A549 (cell line): ENCODE measurements at regions not wholly inside any gene's neighbourhood (a gene's known extent, or its start where the extent isn't known, plus 50 kb on each side); places are given as distances from the start of the nearest gene placed in this dataset.

Source experiments
- ATAC-seq, 2 experiments: fragments of 200-7000 bp in 1 of 2; fragments of >200 bp in 1 of 2; cut with Nextera tagmentation in 1 of 2; cut with Tn5 transposase in 1 of 2; 3 replicates each; pipeline versions ENCODE4 v1.8.0 to v1.9.1; 2018 to 2020; ENCODE audit warnings: mild to moderate bottlenecking in 1 of 2, moderate library complexity in 1 of 2
- CTCF ChIA-PET: fragments of 300-600 bp; sonication (Branson Sonifier 250); formaldehyde crosslinking; extraction: SDS; loops from one replicate; lab custom pipeline; 2021; ENCODE audit warnings: antibody characterized with exemption, inconsistent platforms; lab: Yijun Ruan, JAX
- POLR2A ChIA-PET: fragments of 350-600 bp; formaldehyde crosslinking; extraction: SDS; loops from one replicate; lab custom pipeline; 2021; ENCODE audit warnings: antibody characterized with exemption, inconsistent platforms; lab: Yijun Ruan, JAX
- DNase-seq, 2 experiments: peaks; one replicate each; pipeline versions ENCODE4 v3.0.0 to v3.0.0-alpha.2; 2011 to 2016; ENCODE audit warnings: low read depth in 1 of 2, low spot score in 1 of 2
- FAIRE-seq: peaks from 2 replicates; lab custom pipeline; 2011; peaks lifted over from hg19 to GRCh38; lab: Jason Lieb, UNC
- H3K27ac ChIP-seq, 2 experiments: fragments of >200 bp; sonication (Bioruptor Twin); formaldehyde crosslinking; 3 replicates each; pipeline ENCODE4 v1.5.1; 2016 to 2017
- H3K4me1 ChIP-seq: fragments of >200 bp; sonication (Bioruptor Twin); formaldehyde crosslinking; 3 replicates; pipeline ENCODE4 v1.6.1; 2016
- H3K4me2 ChIP-seq: fragments of >200 bp; sonication (Bioruptor Twin); formaldehyde crosslinking; 3 replicates; pipeline ENCODE4 v1.6.1; 2016
- H3K4me3 ChIP-seq: fragments of >200 bp; sonication (Bioruptor Twin); formaldehyde crosslinking; 3 replicates; pipeline ENCODE4 v1.5.1; 2016
- H3K9me3 ChIP-seq: fragments of >200 bp; sonication (Bioruptor Twin); formaldehyde crosslinking; 3 replicates; pipeline ENCODE4 v1.6.1; 2016
- CBX2 ChIP-seq: fragments of 200-600 bp; sonication (generic); IDR thresholded peaks from 2 replicates; pipeline ENCODE4 v1.6.1; 2016; ENCODE audit warnings: low read depth, mild to moderate bottlenecking, borderline replicate concordance
- CEBPB ChIP-seq, 2 experiments: fragments of >200 bp in 1 of 2; sonication (Bioruptor Twin) in 1 of 2; formaldehyde crosslinking in 1 of 2; IDR thresholded peaks; 2 replicates each; pipeline ENCODE4 v1.6.1; 2012 to 2016
- CHD4 ChIP-seq: fragments of 200-600 bp; sonication (generic); IDR thresholded peaks from 2 replicates; pipeline ENCODE4 v1.6.1; 2016; ENCODE audit warnings: antibody characterized with exemption, mild to moderate bottlenecking, borderline replicate concordance
- EHF ChIP-seq: fragments of 250-450 bp; sonication (Bioruptor Pico); IDR thresholded peaks from 2 replicates; pipeline ENCODE4 v1.5.0; 2020; ENCODE audit warnings: mild to moderate bottlenecking
- EHMT2 ChIP-seq: fragments of 200-600 bp; sonication (generic); IDR thresholded peaks from 2 replicates; pipeline ENCODE4 v1.6.1; 2016; ENCODE audit warnings: antibody characterized with exemption, low read depth, mild to moderate bottlenecking, moderate library complexity
- FOSL2 ChIP-seq, 2 experiments: fragments of 450-650 bp in 1 of 2; fragments of >200 bp in 1 of 2; sonication (Bioruptor Twin) in 1 of 2; formaldehyde crosslinking; IDR thresholded peaks; 2 replicates each; pipeline versions ENCODE4 v1.5.0 to v1.6.1; 2016 to 2020; ENCODE audit warnings: mild to moderate bottlenecking in 1 of 2, moderate library complexity in 1 of 2
- FOXS1 ChIP-seq: fragments of 250-450 bp; sonication (Bioruptor Pico); IDR thresholded peaks from 2 replicates; pipeline ENCODE4 v1.5.0; 2020; ENCODE audit warnings: mild to moderate bottlenecking, moderate library complexity
- GATA3 ChIP-seq: IDR thresholded peaks from 2 replicates; pipeline ENCODE4 v1.6.1; 2012; ENCODE audit warnings: borderline replicate concordance
- HDAC2 ChIP-seq: fragments of 200-600 bp; sonication (generic); IDR thresholded peaks from 2 replicates; pipeline ENCODE4 v1.6.1; 2016
- HEYL ChIP-seq: fragments of 250-450 bp; sonication (Bioruptor Pico); IDR thresholded peaks from 2 replicates; pipeline ENCODE4 v1.8.0; 2021; ENCODE audit warnings: mild to moderate bottlenecking, moderate library complexity
- HOXB5 ChIP-seq: fragments of 250-450 bp; sonication (Bioruptor Pico); IDR thresholded peaks from 2 replicates; pipeline ENCODE4 v1.5.0; 2020; ENCODE audit warnings: mild to moderate bottlenecking, moderate library complexity
- JUN ChIP-seq, 2 experiments: fragments of >200 bp; sonication (Bioruptor Twin); formaldehyde crosslinking; IDR thresholded peaks; 2 replicates in 1 of 2; 3 replicates in 1 of 2; pipeline ENCODE4 v1.6.1; 2016 to 2017
- KDM5A ChIP-seq: fragments of 200-600 bp; sonication (generic); IDR thresholded peaks from 2 replicates; pipeline ENCODE4 v1.6.1; 2016; ENCODE audit warnings: antibody characterized with exemption, mild to moderate bottlenecking
- MAZ ChIP-seq: fragments of 150-350 bp; IDR thresholded peaks from 2 replicates; pipeline ENCODE4 v1.6.1; 2014; ENCODE audit warnings: antibody characterized with exemption, low read depth, low read length, borderline replicate concordance
- MYC ChIP-seq: IDR thresholded peaks from 2 replicates; pipeline ENCODE4 v1.6.1; 2012; ENCODE audit warnings: mild to moderate bottlenecking, inconsistent platforms, low read length, improper control_type of control experiment, borderline replicate concordance
- NR3C1 ChIP-seq: fragments of >200 bp; sonication (Bioruptor Twin); formaldehyde crosslinking; IDR thresholded peaks from 3 replicates; pipeline ENCODE4 v1.6.1; 2017
- RARB ChIP-seq: fragments of 250-450 bp; sonication (Bioruptor Pico); IDR thresholded peaks from 2 replicates; pipeline ENCODE4 v1.8.0; 2021; ENCODE audit warnings: mild to moderate bottlenecking, moderate library complexity
- RFX5 ChIP-seq: fragments of 450-650 bp; IDR thresholded peaks from 2 replicates; pipeline ENCODE4 v1.7.1; 2014; ENCODE audit warnings: antibody characterized with exemption, mild to moderate bottlenecking, moderate library complexity
- RNF2 ChIP-seq: fragments of 200-600 bp; sonication (generic); IDR thresholded peaks from 2 replicates; pipeline ENCODE4 v1.6.1; 2016; ENCODE audit warnings: low read depth, mild to moderate bottlenecking, antibody characterized with exemption, moderate library complexity, borderline replicate concordance
- SMC3 ChIP-seq: fragments of >200 bp; sonication (Bioruptor Twin); formaldehyde crosslinking; IDR thresholded peaks from 3 replicates; pipeline ENCODE4 v1.6.1; 2018; ENCODE audit warnings: inconsistent platforms
- TFCP2L1 ChIP-seq: fragments of 250-450 bp; sonication (Bioruptor Pico); IDR thresholded peaks from 2 replicates; pipeline ENCODE4 v1.5.0; 2021; ENCODE audit warnings: mild to moderate bottlenecking
- ZNF302 ChIP-seq: fragments of 250-450 bp; sonication (Bioruptor Pico); IDR thresholded peaks from 2 replicates; pipeline ENCODE4 v1.9.0; 2021; ENCODE audit warnings: inconsistent platforms, mild to moderate bottlenecking, moderate library complexity
- WGBS: methylation state at CpG from one replicate; pipeline ENCODE4 v1.1.6; 2017; ENCODE audit errors: missing lambda C conversion rate; 5-methylcytosine and 5-hydroxymethylcytosine counted together
- TF ChIP-seq, protein P1 (sequence below): fragments of >200 bp; sonication (Bioruptor Twin); formaldehyde crosslinking; IDR thresholded peaks from 3 replicates; pipeline ENCODE4 v1.6.1; 2016
- TF ChIP-seq, protein P2 (sequence below): IDR thresholded peaks from 2 replicates; pipeline ENCODE4 v1.6.1; 2012
- TF ChIP-seq, protein P3 (sequence below): fragments of 250-450 bp; sonication (Bioruptor Pico); IDR thresholded peaks from 2 replicates; pipeline ENCODE4 v1.5.0; 2021; ENCODE audit warnings: mild to moderate bottlenecking, moderate library complexity, borderline replicate concordance
- TF ChIP-seq, protein P4 (sequence below): IDR thresholded peaks from 2 replicates; pipeline ENCODE4 v1.6.1; 2012
- TF ChIP-seq, protein P5 (sequence below): fragments of >200 bp; sonication (Bioruptor Twin); formaldehyde crosslinking; IDR thresholded peaks from 3 replicates; pipeline ENCODE4 v1.5.1; 2016

GRCh38 chr4:100590325-100590724 lies 72.5 kb upstream of the EMCN start (continued):
- TF ChIP-seq, protein P1, sequence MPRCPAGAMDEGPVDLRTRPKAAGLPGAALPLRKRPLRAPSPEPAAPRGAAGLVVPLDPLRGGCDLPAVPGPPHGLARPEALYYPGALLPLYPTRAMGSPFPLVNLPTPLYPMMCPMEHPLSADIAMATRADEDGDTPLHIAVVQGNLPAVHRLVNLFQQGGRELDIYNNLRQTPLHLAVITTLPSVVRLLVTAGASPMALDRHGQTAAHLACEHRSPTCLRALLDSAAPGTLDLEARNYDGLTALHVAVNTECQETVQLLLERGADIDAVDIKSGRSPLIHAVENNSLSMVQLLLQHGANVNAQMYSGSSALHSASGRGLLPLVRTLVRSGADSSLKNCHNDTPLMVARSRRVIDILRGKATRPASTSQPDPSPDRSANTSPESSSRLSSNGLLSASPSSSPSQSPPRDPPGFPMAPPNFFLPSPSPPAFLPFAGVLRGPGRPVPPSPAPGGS, result no peak

- H3K27ac ChIP-seq, result no peak overlapping the region
- ATAC-seq (no peak), FAIRE-seq (no peak), DNase-seq (no peak)
- no peak overlapping the region for H3K4me2 ChIP-seq
- no peaks in the 10 kb centered on the region for H3K4me1 ChIP-seq
- no peaks in the 10 kb centered on the region for H3K9me3 ChIP-seq
- no peak overlapping the region for H3K4me3 ChIP-seq
- ChIA-PET POLR2A (no interaction called here), CTCF (no interaction called here)
- no peak for TF ChIP-seq EHF (CRISPR knock-in tag)
- no peak for TF ChIP-seq JUN (IDR thresholded peaks at IDR 0.05)
- TF ChIP-seq CEBPB (IDR thresholded peaks at IDR 0.05), result no peak
- no peak for TF ChIP-seq RFX5
- TF ChIP-seq HDAC2, result no peak
- TF ChIP-seq, protein P2, sequence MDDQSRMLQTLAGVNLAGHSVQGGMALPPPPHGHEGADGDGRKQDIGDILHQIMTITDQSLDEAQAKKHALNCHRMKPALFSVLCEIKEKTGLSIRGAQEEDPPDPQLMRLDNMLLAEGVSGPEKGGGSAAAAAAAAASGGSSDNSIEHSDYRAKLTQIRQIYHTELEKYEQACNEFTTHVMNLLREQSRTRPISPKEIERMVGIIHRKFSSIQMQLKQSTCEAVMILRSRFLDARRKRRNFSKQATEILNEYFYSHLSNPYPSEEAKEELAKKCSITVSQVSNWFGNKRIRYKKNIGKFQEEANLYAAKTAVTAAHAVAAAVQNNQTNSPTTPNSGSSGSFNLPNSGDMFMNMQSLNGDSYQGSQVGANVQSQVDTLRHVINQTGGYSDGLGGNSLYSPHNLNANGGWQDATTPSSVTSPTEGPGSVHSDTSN, result no peak
- TF ChIP-seq MYC, result no peak
- no peak for TF ChIP-seq TFCP2L1 (CRISPR knock-in tag)
- no peak for TF ChIP-seq NR3C1
- TF ChIP-seq, protein P3, sequence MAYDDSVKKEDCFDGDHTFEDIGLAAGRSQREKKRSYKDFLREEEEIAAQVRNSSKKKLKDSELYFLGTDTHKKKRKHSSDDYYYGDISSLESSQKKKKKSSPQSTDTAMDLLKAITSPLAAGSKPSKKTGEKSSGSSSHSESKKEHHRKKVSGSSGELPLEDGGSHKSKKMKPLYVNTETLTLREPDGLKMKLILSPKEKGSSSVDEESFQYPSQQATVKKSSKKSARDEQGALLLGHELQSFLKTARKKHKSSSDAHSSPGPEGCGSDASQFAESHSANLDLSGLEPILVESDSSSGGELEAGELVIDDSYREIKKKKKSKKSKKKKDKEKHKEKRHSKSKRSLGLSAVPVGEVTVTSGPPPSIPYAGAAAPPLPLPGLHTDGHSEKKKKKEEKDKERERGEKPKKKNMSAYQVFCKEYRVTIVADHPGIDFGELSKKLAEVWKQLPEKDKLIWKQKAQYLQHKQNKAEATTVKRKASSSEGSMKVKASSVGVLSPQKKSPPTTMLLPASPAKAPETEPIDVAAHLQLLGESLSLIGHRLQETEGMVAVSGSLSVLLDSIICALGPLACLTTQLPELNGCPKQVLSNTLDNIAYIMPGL (CRISPR knock-in tag), result no peak
- TF ChIP-seq, protein P4, sequence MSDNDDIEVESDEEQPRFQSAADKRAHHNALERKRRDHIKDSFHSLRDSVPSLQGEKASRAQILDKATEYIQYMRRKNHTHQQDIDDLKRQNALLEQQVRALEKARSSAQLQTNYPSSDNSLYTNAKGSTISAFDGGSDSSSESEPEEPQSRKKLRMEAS, result no peak
- TF ChIP-seq EHMT2, result no peak
- TF ChIP-seq RARB (CRISPR knock-in tag), result no peak
- TF ChIP-seq, protein P5, sequence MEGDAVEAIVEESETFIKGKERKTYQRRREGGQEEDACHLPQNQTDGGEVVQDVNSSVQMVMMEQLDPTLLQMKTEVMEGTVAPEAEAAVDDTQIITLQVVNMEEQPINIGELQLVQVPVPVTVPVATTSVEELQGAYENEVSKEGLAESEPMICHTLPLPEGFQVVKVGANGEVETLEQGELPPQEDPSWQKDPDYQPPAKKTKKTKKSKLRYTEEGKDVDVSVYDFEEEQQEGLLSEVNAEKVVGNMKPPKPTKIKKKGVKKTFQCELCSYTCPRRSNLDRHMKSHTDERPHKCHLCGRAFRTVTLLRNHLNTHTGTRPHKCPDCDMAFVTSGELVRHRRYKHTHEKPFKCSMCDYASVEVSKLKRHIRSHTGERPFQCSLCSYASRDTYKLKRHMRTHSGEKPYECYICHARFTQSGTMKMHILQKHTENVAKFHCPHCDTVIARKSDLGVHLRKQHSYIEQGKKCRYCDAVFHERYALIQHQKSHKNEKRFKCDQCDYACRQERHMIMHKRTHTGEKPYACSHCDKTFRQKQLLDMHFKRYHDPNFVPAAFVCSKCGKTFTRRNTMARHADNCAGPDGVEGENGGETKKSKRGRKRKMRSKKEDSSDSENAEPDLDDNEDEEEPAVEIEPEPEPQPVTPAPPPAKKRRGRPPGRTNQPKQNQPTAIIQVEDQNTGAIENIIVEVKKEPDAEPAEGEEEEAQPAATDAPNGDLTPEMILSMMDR, result no peak
- TF ChIP-seq KDM5A, result no peak
- no peak for TF ChIP-seq FOXS1 (CRISPR knock-in tag)
- TF ChIP-seq HEYL (CRISPR knock-in tag), result no peak
- no peak for TF ChIP-seq SMC3
- TF ChIP-seq HOXB5 (CRISPR knock-in tag), result no peak
- WGBS, result 47% methylated on average over 3 of the region's 3 CpGs
These were observed 70.3 kb upstream of the EMCN start for GRCh38 chr4:100588076-100588475.

GRCh38 chr4:100582146-100582545 lies 64.3 kb upstream of the EMCN start:
- DNase-seq (no peak), FAIRE-seq (no peak), ATAC-seq (no peak)
- WGBS, result 38% methylated on average over 2 of the region's 2 CpGs
- Histone ChIP-seq H3K4me1 (no peaks in the 10 kb centered on the region), H3K27ac (no peak overlapping the region), H3K4me2 (no peak overlapping the region), H3K9me3 (no peaks in the 10 kb centered on the region), H3K4me3 (no peak overlapping the region)
- ChIA-PET POLR2A (no interaction called here), CTCF (no interaction called here)
- TF ChIP-seq, protein P5, result no peak
- TF ChIP-seq EHMT2, result no peak
- no peak for TF ChIP-seq CBX2
- no peak for TF ChIP-seq MAZ
- no peak for TF ChIP-seq JUN (IDR thresholded peaks at IDR 0.05)
- TF ChIP-seq, protein P1, result no peak
- TF ChIP-seq GATA3, result no peak
- no peak for TF ChIP-seq RNF2
- no peak for TF ChIP-seq FOSL2 (IDR thresholded peaks at IDR 0.05)
- no peak for TF ChIP-seq FOSL2 (CRISPR knock-in tag; IDR thresholded peaks at IDR 0.05)
- no peak for TF ChIP-seq CHD4
- TF ChIP-seq FOXS1 (CRISPR knock-in tag), result no peak
- no peak for TF ChIP-seq ZNF302 (CRISPR knock-in tag)
